Activated CD4-positive, alpha-beta T cell treated with anti-CD3 and anti-CD28 coated beads, Interleukin-2, amount 50 U/mL, for 24 hours (primary cell): ENCODE measurements at regions not wholly inside any gene's neighbourhood (a gene's known extent, or its start where the extent isn't known, plus 50 kb on each side); places are given as distances from the start of the nearest gene placed in this dataset.

Experiments used
- DNase-seq, 2 donors: peaks; one replicate each; pipeline ENCODE4 v3.0.0-alpha.2; 2020; ENCODE audit warnings: low read depth in 1 of 2, low spot score in 1 of 2

DNA sequence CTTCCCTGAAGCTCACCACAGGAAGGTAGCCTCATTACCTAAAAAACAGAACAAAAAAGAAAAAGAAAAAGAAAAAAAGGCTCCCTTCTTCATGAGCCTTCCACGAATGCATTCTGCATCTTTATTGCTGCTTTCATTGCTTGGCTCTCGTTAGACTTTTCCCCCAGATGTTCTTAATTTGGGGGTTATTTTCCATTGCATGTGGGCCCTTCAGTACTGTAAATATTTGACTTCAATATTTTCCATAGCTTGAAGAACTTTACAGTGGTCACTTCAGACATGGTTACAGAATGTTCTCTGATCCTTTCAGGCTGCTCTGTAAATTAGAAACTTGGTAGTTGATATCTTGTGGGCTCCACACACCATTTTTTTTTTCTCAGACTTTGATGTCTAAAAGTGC lies 65.6 kb upstream of the COPS8 start:
- no peak for DNase-seq

- no peak for DNase-seq
Measured at GRCh38 chr2:237022533-237022932, 63.2 kb upstream of the COPS8 start.

GRCh38 chr2:237024255-237024654 lies 61.4 kb upstream of the COPS8 start:
- no peak for DNase-seq

- DNase-seq: no peak
Measured at GRCh38 chr2:237025090-237025865, 60.4 kb upstream of the COPS8 start.

- DNase-seq: peak in 1 of 2 donors; percentile 7
Measured at GRCh38 chr2:237026981-237027711, 58.5 kb upstream of the COPS8 start.

DNA sequence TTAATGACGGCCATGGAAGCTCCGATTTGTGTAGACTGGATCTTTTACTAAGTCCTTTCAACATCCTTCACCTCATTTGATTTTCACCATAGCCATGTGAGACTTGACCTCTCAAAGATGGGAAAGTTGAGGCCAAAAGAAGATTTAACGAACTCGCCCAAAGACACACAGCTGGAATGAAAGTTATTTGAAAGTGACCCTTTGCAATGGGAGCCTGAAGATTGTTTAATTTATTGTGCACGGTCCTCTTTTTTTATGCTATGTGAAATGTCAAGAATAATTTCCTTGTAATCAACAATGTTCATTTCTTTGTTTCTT lies 58.0 kb upstream of the COPS8 start:
- no peak for DNase-seq

- DNase-seq: no peak
Measured at GRCh38 chr2:237030382-237030781, 55.3 kb upstream of the COPS8 start.

DNA sequence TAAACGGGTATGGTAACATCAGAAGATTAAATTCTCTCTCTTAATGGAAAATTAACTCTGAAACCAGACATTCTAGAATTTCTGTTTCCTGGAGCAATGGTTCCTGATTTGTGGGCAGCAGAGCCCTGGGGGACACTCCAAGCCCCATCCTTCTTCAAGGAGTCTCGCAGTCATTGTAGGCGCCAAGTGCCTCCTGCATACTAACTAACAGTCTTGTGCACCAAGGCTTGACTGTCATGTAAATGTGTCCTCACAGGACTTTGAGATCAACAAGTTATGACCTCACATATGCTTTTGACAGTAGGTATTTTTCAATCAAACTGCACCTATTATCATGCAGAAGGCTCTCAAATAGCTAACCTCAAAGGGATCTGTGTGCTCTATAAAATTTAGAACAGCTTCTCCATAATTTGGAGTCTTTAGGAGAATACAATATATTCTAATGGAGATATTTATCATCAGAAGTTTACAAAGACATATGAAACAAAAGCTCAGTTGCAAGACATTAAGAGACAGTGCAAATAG lies 52.1 kb upstream of the COPS8 start:
- DNase-seq: no peak

DNA sequence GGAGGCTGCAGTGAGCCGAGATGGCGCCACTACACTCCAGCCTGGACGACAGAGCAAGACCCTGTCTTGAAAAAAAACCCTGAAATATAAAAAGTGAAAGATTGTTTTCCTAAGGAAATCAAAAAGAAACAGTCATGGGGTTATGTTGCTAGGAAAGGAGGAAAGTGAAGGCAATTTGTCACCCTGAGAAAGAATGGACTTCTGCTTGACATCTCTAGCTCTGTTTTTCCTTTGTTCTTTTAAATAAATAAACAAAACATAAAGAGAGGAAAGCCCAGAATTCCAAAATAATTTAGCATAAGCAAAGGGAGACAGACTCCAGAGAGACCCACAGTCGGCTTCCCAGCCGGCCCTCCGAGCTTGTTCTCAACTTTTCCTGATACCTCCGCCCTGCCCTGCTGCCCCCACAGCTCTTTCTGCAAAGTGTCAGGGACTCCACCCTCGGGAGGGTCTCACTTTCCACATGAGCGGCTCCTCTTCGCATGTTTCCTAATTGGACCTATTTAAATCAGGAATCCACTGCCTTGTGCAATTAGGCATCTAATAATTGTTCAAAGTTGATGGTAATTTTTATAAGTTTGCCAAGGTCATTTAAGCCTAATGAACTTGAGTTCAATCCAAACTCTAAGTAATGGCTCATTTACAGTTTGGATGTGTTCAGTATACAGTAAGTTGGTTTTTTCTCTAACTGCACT lies 49.8 kb upstream of the COPS8 start:
- DNase-seq: no peak
